KG1 (cell line): ENCODE measurements at regions not wholly inside any gene's neighbourhood (a gene's known extent, or its start where the extent isn't known, plus 50 kb on each side); places are given as distances from the start of the nearest gene placed in this dataset.

ENCODE experiments used
- DNase-seq: peaks from one replicate; lab custom pipeline; 2025; lab: John Stamatoyannopoulos, UW

GRCh38 chr9:2317591-2317990 lies 302.4 kb downstream of the SMARCA2 start:
- DNase-seq: no peak

GRCh38 chr9:2319421-2319820 lies 302.2 kb upstream of the VLDLR start:
- no peak for DNase-seq

- DNase-seq: no peak
Measured at GRCh38 chr9:2320114-2320513, 301.5 kb upstream of the VLDLR start.

- no peak for DNase-seq
Measured at GRCh38 chr9:2320632-2321031, 301.0 kb upstream of the VLDLR start.

- no peak for DNase-seq
Measured at GRCh38 chr9:2321523-2322148, 300.0 kb upstream of the VLDLR start.

- DNase-seq: no peak
Measured at GRCh38 chr9:2324742-2325141, 296.8 kb upstream of the VLDLR start.

- DNase-seq: no peak
Measured at GRCh38 chr9:2332663-2333062, 288.9 kb upstream of the VLDLR start.

GRCh38 chr9:2335260-2335659 lies 286.3 kb upstream of the VLDLR start:
- DNase-seq: no peak

- no peak for DNase-seq
Measured at GRCh38 chr9:2336055-2336454, 285.5 kb upstream of the VLDLR start.

GRCh38 chr9:2337131-2337530 lies 284.5 kb upstream of the VLDLR start:
- DNase-seq: no peak

- no peak for DNase-seq
Measured at GRCh38 chr9:2337627-2338026, 284.0 kb upstream of the VLDLR start.

- no peak for DNase-seq
Measured at GRCh38 chr9:2338777-2339365, 282.7 kb upstream of the VLDLR start.

GRCh38 chr9:2339416-2339815 lies 282.2 kb upstream of the VLDLR start:
- no peak for DNase-seq

GRCh38 chr9:2340046-2340760 lies 281.4 kb upstream of the VLDLR start:
- DNase-seq: no peak

- no peak for DNase-seq
Measured at GRCh38 chr9:2341126-2341525, 280.5 kb upstream of the VLDLR start.

GRCh38 chr9:2341956-2342355 lies 279.6 kb upstream of the VLDLR start:
- no peak for DNase-seq

GRCh38 chr9:2343756-2344155 lies 277.8 kb upstream of the VLDLR start:
- no peak for DNase-seq

GRCh38 chr9:2344436-2344835 lies 277.2 kb upstream of the VLDLR start:
- DNase-seq: no peak

- no peak for DNase-seq
Measured at GRCh38 chr9:2345013-2345412, 276.6 kb upstream of the VLDLR start.

- DNase-seq: no peak
Measured at GRCh38 chr9:2346277-2346913, 275.2 kb upstream of the VLDLR start.

- no peak for DNase-seq
Measured at GRCh38 chr9:2351324-2351723, 270.3 kb upstream of the VLDLR start.

- no peak for DNase-seq
Measured at GRCh38 chr9:2354216-2354615, 267.4 kb upstream of the VLDLR start.
